ENCODE measurements at regions not wholly inside any gene's neighbourhood (a gene's known extent, or its start where the extent isn't known, plus 50 kb on each side); places are given as distances from the start of the nearest gene placed in this dataset.

DNA sequence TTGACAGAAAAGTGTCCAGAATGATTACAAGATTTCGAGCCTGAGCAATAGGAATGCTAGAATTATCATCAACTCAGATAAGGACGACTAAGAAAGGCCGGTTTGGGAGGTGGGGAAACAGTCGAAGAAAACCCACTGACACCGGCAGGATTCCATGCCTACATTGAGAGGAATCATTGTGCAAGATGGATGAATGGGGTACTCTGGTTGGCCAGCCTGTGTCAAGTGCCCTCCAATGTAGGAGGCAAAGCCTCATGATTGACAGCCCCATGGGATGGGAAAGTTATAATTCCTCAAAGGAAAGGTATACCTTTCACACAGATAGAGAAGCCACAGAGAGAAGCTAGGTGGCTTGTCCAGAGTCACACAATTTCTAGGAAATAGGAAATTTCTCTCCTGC lies 153.5 kb upstream of the CTTNBP2NL start:
- Histone ChIP-seq H4K20me1 (ENCODE audit: control insufficient read depth, insufficient read depth) (no peaks in the 10 kb centered on the region), H3K9ac (ENCODE audit: control insufficient read depth, insufficient read depth, low read length) (no peak overlapping the region), H3K4me3 (no peak overlapping the region), H3K27me3 (replicated peaks in 1 of 2; ENCODE audit: control insufficient read depth in 2 of 2, insufficient read depth in 2 of 2, low read length in 1 of 2) (peaks cover 0 to 3% of the 10 kb centered on the region in 2 experiments; a peak in 1 of 4 replicates), H3K36me3 (ENCODE audit: control insufficient read depth in 2 of 2, insufficient read depth in 2 of 2, low read length in 1 of 2) (no peaks in the 10 kb centered on the region), H3K4me2 (ENCODE audit: control insufficient read depth, insufficient read depth) (no peak overlapping the region), H3K4me1 (ENCODE audit: control insufficient read depth, insufficient read depth, low read length) (no peaks in the 10 kb centered on the region), H3K27ac (ENCODE audit: control insufficient read depth, insufficient read depth) (no peak overlapping the region), H3K79me2 (ENCODE audit: control insufficient read depth, insufficient read depth, low read length) (no peaks in the 10 kb centered on the region), H3K9me3 (replicated peaks; ENCODE audit: control insufficient read depth, insufficient read depth, low read length) (no peaks in the 10 kb centered on the region), H2AFZ (ENCODE audit: control insufficient read depth, low read depth, low read length) (no peak overlapping the region)
- intact Hi-C loops (cut with micrococcal nuclease; ENCODE audit: unreplicated experiment): no loop called here
- no peak for TF ChIP-seq BHLHE40 (IDR thresholded peaks at IDR 0.05; ENCODE audit: borderline replicate concordance in 1 of 2, low read depth in 2 of 2, low read length in 1 of 2)
- no peak for TF ChIP-seq NRF1 (conservative IDR thresholded peaks at IDR 0.05; ENCODE audit: low read depth, low read length)
- no peak for TF ChIP-seq SIX5 (IDR thresholded peaks at IDR 0.05; ENCODE audit: low read depth, low read length, severe bottlenecking)
- no peak for TF ChIP-seq CBFB (IDR thresholded peaks at IDR 0.05; ENCODE audit: low read depth)
- no peak for TF ChIP-seq RCOR1 (conservative IDR thresholded peaks at IDR 0.05; ENCODE audit: low read depth, low read length)
- no peak for TF ChIP-seq ESRRA (IDR thresholded peaks at IDR 0.05; ENCODE audit: low read length)
- TF ChIP-seq SIN3A (IDR thresholded peaks at IDR 0.05; ENCODE audit: low read depth, low read length): no peak
- no peak for TF ChIP-seq CREM (IDR thresholded peaks at IDR 0.05; ENCODE audit: low read depth)
- TF ChIP-seq, protein P1, sequence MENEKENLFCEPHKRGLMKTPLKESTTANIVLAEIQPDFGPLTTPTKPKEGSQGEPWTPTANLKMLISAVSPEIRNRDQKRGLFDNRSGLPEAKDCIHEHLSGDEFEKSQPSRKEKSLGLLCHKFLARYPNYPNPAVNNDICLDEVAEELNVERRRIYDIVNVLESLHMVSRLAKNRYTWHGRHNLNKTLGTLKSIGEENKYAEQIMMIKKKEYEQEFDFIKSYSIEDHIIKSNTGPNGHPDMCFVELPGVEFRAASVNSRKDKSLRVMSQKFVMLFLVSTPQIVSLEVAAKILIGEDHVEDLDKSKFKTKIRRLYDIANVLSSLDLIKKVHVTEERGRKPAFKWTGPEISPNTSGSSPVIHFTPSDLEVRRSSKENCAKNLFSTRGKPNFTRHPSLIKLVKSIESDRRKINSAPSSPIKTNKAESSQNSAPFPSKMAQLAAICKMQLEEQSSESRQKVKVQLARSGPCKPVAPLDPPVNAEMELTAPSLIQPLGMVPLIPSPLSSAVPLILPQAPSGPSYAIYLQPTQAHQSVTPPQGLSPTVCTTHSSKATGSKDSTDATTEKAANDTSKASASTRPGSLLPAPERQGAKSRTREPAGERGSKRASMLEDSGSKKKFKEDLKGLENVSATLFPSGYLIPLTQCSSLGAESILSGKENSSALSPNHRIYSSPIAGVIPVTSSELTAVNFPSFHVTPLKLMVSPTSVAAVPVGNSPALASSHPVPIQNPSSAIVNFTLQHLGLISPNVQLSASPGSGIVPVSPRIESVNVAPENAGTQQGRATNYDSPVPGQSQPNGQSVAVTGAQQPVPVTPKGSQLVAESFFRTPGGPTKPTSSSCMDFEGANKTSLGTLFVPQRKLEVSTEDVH (IDR thresholded peaks at IDR 0.05; ENCODE audit: low read depth, partially characterized antibody): no peak
- no peak for TF ChIP-seq ZNF274 (IDR thresholded peaks at IDR 0.05; ENCODE audit: insufficient read depth, insufficient read length)
- TF ChIP-seq SMARCA5 (IDR thresholded peaks at IDR 0.05): no peak
- TF ChIP-seq, protein P2, sequence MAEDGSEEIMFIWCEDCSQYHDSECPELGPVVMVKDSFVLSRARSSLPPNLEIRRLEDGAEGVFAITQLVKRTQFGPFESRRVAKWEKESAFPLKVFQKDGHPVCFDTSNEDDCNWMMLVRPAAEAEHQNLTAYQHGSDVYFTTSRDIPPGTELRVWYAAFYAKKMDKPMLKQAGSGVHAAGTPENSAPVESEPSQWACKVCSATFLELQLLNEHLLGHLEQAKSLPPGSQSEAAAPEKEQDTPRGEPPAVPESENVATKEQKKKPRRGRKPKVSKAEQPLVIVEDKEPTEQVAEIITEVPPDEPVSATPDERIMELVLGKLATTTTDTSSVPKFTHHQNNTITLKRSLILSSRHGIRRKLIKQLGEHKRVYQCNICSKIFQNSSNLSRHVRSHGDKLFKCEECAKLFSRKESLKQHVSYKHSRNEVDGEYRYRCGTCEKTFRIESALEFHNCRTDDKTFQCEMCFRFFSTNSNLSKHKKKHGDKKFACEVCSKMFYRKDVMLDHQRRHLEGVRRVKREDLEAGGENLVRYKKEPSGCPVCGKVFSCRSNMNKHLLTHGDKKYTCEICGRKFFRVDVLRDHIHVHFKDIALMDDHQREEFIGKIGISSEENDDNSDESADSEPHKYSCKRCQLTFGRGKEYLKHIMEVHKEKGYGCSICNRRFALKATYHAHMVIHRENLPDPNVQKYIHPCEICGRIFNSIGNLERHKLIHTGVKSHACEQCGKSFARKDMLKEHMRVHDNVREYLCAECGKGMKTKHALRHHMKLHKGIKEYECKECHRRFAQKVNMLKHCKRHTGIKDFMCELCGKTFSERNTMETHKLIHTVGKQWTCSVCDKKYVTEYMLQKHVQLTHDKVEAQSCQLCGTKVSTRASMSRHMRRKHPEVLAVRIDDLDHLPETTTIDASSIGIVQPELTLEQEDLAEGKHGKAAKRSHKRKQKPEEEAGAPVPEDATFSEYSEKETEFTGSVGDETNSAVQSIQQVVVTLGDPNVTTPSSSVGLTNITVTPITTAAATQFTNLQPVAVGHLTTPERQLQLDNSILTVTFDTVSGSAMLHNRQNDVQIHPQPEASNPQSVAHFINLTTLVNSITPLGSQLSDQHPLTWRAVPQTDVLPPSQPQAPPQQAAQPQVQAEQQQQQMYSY (CRISPR knock-in tag; IDR thresholded peaks at IDR 0.05): no peak
- no peak for TF ChIP-seq STAT1 (conservative IDR thresholded peaks at IDR 0.05)
- TF ChIP-seq ETV6 (conservative IDR thresholded peaks at IDR 0.05 in 1 of 2, IDR thresholded peaks at IDR 0.05 in 1 of 2; ENCODE audit: borderline replicate concordance in 1 of 2, low read depth in 1 of 2): no peak
- CTCF ChIA-PET: no interaction called here
- SMC1A ChIA-PET (ENCODE audit: uncharacterized antibody, unreplicated experiment): no interaction called here
- RAD21 ChIA-PET (ENCODE audit: unreplicated experiment): no interaction called here
- in situ Hi-C loops (cut with MboI): no loop called here
- no TSS peak for BruUV-seq (replicated peaks)
- ATAC-seq (no peak), FAIRE-seq (no peak), DNase-seq (ENCODE audit: low read depth, low spot score) (no peak)
- 32% methylated on average over 5 of the region's 5 CpGs for WGBS (ENCODE audit: insufficient coverage, insufficient replicate concordance, low lambda C conversion rate, missing lambda C conversion rate)
- POLR2A ChIA-PET: no interaction called here

All from GM12878 (cell line).